ENCODE measurements at regions not wholly inside any gene's neighbourhood (a gene's known extent, or its start where the extent isn't known, plus 50 kb on each side); places are given as distances from the start of the nearest gene placed in this dataset.

- CTCF ChIA-PET: no interaction called here
- POLR2A ChIA-PET: no interaction called here
- no peak overlapping the region for H3K4me3 ChIP-seq (ENCODE audit: low read depth, low read length)
- no peak for DNase-seq (ENCODE audit: low read depth, low spot score)
- TF ChIP-seq, protein P1, sequence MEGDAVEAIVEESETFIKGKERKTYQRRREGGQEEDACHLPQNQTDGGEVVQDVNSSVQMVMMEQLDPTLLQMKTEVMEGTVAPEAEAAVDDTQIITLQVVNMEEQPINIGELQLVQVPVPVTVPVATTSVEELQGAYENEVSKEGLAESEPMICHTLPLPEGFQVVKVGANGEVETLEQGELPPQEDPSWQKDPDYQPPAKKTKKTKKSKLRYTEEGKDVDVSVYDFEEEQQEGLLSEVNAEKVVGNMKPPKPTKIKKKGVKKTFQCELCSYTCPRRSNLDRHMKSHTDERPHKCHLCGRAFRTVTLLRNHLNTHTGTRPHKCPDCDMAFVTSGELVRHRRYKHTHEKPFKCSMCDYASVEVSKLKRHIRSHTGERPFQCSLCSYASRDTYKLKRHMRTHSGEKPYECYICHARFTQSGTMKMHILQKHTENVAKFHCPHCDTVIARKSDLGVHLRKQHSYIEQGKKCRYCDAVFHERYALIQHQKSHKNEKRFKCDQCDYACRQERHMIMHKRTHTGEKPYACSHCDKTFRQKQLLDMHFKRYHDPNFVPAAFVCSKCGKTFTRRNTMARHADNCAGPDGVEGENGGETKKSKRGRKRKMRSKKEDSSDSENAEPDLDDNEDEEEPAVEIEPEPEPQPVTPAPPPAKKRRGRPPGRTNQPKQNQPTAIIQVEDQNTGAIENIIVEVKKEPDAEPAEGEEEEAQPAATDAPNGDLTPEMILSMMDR (IDR thresholded peaks at IDR 0.05; ENCODE audit: insufficient read depth, low read length, missing control alignments): no peak
Measured at GRCh38 chr6:21713481-21713880, 119.9 kb downstream of the SOX4 start.

GRCh38 chr6:21715180-21715579 lies 121.6 kb downstream of the SOX4 start:
- CTCF ChIA-PET: no interaction called here
- TF ChIP-seq, protein P1 (IDR thresholded peaks at IDR 0.05; ENCODE audit: insufficient read depth, low read length, missing control alignments): no peak
- no peak overlapping the region for H3K4me3 ChIP-seq (ENCODE audit: low read depth, low read length)
- DNase-seq (ENCODE audit: low read depth, low spot score): no peak
- POLR2A ChIA-PET: no interaction called here

GRCh38 chr6:21722510-21722909 lies 129.0 kb downstream of the SOX4 start:
- CTCF ChIA-PET: no interaction called here
- POLR2A ChIA-PET: no interaction called here
- no peak for DNase-seq (ENCODE audit: low read depth, low spot score)
- TF ChIP-seq, protein P1 (IDR thresholded peaks at IDR 0.05; ENCODE audit: insufficient read depth, low read length, missing control alignments): no peak
- no peak overlapping the region for H3K4me3 ChIP-seq (ENCODE audit: low read depth, low read length)

DNA sequence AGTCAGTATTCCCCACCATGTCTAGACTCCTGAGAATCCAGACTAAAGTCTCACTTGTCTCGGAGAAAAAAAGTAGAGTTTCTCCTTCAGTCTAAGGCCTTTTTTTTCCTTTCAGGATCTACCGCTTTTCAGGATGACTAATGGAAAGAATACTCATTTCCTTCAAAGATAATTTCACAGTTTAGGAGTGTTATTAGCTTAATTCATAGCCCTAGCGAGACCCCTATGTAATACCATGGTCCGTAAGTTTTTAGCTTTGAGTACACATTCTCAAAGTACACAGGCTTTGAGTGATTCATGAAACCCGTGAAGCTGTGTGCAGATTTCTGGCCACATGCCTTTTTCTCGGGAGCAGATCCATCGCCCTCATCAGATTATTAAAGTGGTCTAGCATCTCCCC lies 133.1 kb downstream of the SOX4 start:
- ChIA-PET CTCF (interaction anchor here (0.7 kb wide), 1 partner anchor 39 kb away, joined by 3 read pairs; no protein-coding TSS in a partner anchor), POLR2A (interaction anchor here (0.7 kb wide), 1 partner anchor 139 kb away, joined by 4 read pairs; no protein-coding TSS in a partner anchor)
- no peak overlapping the region for H3K4me3 ChIP-seq (ENCODE audit: low read depth, low read length)
- TF ChIP-seq, protein P1 (IDR thresholded peaks at IDR 0.05; ENCODE audit: insufficient read depth, low read length, missing control alignments): no peak
- no peak for DNase-seq (ENCODE audit: low read depth, low spot score)

DNA sequence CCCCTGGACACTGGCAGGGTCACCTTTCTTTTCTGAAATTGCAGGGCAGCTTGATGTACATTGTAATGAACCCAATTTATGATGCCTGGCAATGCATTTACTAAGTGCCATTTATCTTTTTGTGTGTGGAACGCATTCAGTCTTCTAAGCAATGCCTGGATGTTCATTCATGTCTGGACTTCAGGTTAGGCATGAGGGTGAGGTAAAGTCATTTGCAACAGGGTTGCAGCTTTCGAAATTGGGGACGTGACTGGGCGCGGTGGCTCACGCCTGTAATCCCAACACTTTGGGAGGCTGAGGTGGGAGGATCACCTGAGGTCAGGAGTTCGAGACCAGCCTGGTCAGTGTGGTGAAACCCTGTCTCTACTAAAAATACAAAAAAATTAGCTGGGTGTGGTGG lies 134.6 kb downstream of the SOX4 start:
- no peak for DNase-seq (ENCODE audit: low read depth, low spot score)
- CTCF ChIA-PET: no interaction called here
- H3K4me3 ChIP-seq (ENCODE audit: low read depth, low read length): no peak overlapping the region
- TF ChIP-seq, protein P1 (IDR thresholded peaks at IDR 0.05; ENCODE audit: insufficient read depth, low read length, missing control alignments): no peak
- POLR2A ChIA-PET: no interaction called here

- H3K4me3 ChIP-seq (ENCODE audit: low read depth, low read length): no peak overlapping the region
- ChIA-PET POLR2A (no interaction called here), CTCF (no interaction called here)
- TF ChIP-seq, protein P1 (IDR thresholded peaks at IDR 0.05; ENCODE audit: insufficient read depth, low read length, missing control alignments): no peak
- no peak for DNase-seq (ENCODE audit: low read depth, low spot score)
Measured at GRCh38 chr6:21729431-21729830, 135.9 kb downstream of the SOX4 start.

Measured in AG04449 (cell line).